ENCODE measurements at regions not wholly inside any gene's neighbourhood (a gene's known extent, or its start where the extent isn't known, plus 50 kb on each side); places are given as distances from the start of the nearest gene placed in this dataset.
A peak's percentile ranks its signal among the peaks of the same experiment; 100 is the strongest.

DNA sequence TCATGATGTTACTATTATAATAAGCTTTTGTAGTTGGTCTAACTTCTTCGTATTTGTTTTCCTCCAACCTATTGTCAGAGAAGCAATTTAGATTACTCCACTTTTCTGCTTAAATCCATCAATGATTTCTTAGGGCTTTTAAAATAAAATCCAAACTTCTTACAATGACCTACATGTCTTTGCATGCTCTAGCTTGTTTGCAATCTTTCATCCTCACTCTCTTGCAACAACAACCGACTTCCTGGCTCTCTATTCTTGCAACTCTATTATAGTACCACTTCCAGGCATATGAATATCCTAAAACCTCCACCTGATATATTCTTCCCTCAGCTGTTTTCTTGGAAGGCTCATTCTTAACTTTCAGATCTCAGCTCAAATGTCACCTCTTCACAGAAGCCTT, 1288.7 kb downstream of the PLA2G4A start:
- no peaks in the 10 kb centered on the region for H3K4me1 ChIP-seq (ENCODE audit: control insufficient read depth, insufficient read depth, low read length)
- no peaks in the 10 kb centered on the region for H3K27me3 ChIP-seq (ENCODE audit: control insufficient read depth, insufficient read depth, low read length)
- H3K36me3 ChIP-seq (ENCODE audit: control insufficient read depth, insufficient read depth, low read length), result no peaks in the 10 kb centered on the region
- 27% methylated on average over 1 of the region's 2 CpGs for WGBS (ENCODE audit: insufficient coverage)
- no peak overlapping the region for H3K4me3 ChIP-seq (ENCODE audit: low read length)
- H3K27ac ChIP-seq (ENCODE audit: low read length), result no peak overlapping the region
- H3K9me3 ChIP-seq (replicated peaks; ENCODE audit: control insufficient read depth, low read depth, low read length), result no peaks in the 10 kb centered on the region
- DNase-seq, result no peak

DNA sequence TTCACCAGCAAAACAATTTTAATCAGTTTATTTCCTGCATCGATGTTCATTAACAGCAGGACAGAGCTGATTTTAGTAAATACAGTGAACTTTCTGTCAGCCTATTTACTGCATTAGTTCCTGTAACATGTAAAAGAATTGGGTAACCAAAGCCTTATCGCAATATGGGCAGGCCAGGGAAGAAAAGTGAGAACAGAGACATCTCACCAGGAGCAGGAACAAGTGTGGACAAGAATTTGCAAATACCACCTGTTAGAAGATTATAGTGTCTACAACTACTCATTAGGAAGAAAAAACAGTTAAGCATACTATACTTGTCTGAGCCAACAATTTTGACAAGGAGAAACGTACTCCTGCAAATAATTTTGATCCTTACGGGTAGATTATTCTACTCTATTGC, 1293.9 kb downstream of the PLA2G4A start:
- WGBS (ENCODE audit: insufficient coverage), result no CpG with 5 or more reads among the region's 4 CpGs
- no peak overlapping the region for H3K4me3 ChIP-seq (ENCODE audit: low read length)
- no peak for DNase-seq
- H3K27me3 ChIP-seq (ENCODE audit: control insufficient read depth, insufficient read depth, low read length), result no peaks in the 10 kb centered on the region
- H3K36me3 ChIP-seq (ENCODE audit: control insufficient read depth, insufficient read depth, low read length), result no peaks in the 10 kb centered on the region
- no peak overlapping the region for H3K27ac ChIP-seq (ENCODE audit: low read length)
- H3K4me1 ChIP-seq (ENCODE audit: control insufficient read depth, insufficient read depth, low read length), result no peaks in the 10 kb centered on the region
- no peaks in the 10 kb centered on the region for H3K9me3 ChIP-seq (replicated peaks; ENCODE audit: control insufficient read depth, low read depth, low read length)

DNA sequence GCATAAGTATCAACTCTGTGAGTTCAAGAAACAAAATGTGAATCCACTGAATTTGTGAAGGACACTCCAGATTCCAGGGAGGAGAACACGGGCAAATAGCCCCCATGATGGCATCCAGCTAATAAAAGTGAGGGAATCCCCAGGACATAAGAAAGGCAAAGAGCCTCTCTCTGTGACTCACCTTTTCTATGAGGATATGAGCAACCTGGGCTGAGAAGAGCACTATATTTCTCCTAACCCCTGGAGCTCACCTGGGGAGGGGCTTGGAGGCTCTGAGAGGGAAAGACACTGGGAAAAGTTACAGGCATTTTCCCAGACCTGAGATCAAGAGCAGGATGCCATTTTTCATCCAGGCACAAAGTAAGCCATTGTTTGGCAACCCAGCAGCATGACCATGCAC, 1298.8 kb downstream of the PLA2G4A start:
- Histone ChIP-seq H3K4me3 (ENCODE audit: low read length) (no peak overlapping the region), H3K4me1 (ENCODE audit: control insufficient read depth, insufficient read depth, low read length) (no peaks in the 10 kb centered on the region), H3K9me3 (replicated peaks; ENCODE audit: control insufficient read depth, low read depth, low read length) (no peaks in the 10 kb centered on the region), H3K27me3 (ENCODE audit: control insufficient read depth, insufficient read depth, low read length) (no peaks in the 10 kb centered on the region), H3K36me3 (ENCODE audit: control insufficient read depth, insufficient read depth, low read length) (no peaks in the 10 kb centered on the region), H3K27ac (ENCODE audit: low read length) (no peak overlapping the region)
- DNase-seq, result no peak
- WGBS (ENCODE audit: insufficient coverage), result no CpG with 5 or more reads among the region's 1 CpG

DNA sequence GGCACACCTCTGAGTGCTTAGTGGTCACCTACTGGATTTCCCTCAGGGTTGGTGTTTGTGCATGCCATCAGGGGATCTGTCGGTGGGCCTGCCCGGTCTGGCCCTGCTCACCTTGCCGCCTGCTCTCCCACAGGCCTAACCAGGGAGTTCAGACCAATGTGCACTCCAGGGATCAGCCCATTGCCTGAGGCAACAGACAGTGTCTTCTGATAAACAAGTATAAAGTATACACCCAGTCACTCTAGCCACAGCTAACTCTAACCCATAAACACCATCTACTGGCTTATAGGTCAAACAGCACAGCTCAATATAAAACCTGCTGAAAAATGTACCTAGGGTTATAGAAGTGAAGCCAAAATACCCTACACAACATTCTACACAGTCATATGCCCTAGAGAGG, 1300.0 kb downstream of the PLA2G4A start:
- H3K27me3 ChIP-seq (ENCODE audit: control insufficient read depth, insufficient read depth, low read length), result no peaks in the 10 kb centered on the region
- no peaks in the 10 kb centered on the region for H3K4me1 ChIP-seq (ENCODE audit: control insufficient read depth, insufficient read depth, low read length)
- H3K36me3 ChIP-seq (ENCODE audit: control insufficient read depth, insufficient read depth, low read length), result no peaks in the 10 kb centered on the region
- DNase-seq, result no peak
- no peak overlapping the region for H3K27ac ChIP-seq (ENCODE audit: low read length)
- no peak overlapping the region for H3K4me3 ChIP-seq (ENCODE audit: low read length)
- H3K9me3 ChIP-seq (replicated peaks; ENCODE audit: control insufficient read depth, low read depth, low read length), result no peaks in the 10 kb centered on the region
- 94% methylated on average over 3 of the region's 3 CpGs for WGBS (ENCODE audit: insufficient coverage)

DNA sequence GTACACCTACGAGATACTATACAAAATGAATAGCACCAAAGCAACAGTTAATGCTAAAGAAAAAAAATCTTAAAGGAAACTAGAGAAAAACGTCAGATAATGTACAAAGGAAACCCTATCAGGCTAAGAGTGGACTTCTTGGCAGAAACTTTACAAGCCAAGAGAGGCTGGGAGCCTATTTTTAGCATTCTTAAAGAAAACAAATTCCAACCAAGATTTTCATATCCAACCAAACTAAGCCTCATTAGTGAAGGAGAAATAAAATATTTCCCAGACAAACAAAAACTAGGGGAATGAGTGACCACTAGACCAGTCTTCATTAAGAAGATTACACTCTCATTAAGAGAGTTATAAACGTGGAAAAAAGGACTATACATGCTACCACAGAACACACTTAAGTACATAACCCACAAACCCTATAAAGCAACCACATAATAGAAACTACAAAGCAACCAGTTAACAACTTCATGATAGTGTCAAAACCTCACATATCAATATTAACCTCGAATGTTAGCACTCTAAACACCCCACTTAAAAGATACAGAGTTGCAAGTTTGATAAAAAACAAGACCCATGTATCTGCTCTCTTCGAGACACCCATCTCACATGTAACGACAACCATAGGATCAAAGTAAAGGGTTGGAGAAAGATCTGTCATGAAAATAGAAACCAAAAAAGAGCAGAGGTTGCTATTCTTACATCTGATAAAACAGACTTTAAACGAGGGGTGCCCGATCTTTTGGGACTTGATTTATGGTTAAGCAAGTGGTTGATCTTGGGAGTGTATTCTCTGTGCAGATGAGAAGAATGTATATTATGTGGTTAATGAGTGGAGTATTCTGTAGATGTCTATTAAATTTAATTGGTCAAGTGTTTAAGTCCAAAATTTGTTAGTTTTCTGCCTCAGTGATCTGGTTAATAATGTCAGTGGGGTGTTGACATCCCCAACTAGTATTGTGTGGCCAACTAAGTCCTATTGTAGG, 1301.4 kb downstream of the PLA2G4A start:
- Histone ChIP-seq H3K27me3 (ENCODE audit: control insufficient read depth, insufficient read depth, low read length) (no peaks in the 10 kb centered on the region), H3K27ac (ENCODE audit: low read length) (no peak overlapping the region), H3K36me3 (ENCODE audit: control insufficient read depth, insufficient read depth, low read length) (no peaks in the 10 kb centered on the region), H3K4me1 (ENCODE audit: control insufficient read depth, insufficient read depth, low read length) (no peaks in the 10 kb centered on the region), H3K9me3 (replicated peaks; ENCODE audit: control insufficient read depth, low read depth, low read length) (no peaks in the 10 kb centered on the region), H3K4me3 (ENCODE audit: low read length) (no peak overlapping the region)
- no peak for DNase-seq
- 80% methylated on average over 2 of the region's 8 CpGs for WGBS (ENCODE audit: insufficient coverage)

DNA sequence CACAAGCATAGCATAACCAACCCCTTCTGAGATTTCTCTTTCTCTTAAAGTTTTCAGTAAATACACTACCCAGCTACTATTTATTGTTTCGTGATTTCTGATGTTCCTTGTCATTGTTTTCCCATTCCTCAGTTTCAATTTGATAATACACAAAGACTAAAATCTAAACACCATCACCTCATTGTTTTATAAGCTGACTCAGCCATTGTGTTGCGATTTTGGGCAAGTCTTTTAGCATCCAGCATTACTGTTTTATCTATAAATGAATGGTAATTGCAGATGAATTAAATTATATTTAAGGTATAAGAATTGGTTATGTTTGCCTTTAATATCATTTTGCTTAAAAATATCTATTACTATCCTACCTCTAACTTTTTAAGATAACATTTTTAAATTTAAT, 1308.5 kb downstream of the PLA2G4A start:
- Histone ChIP-seq H3K4me1 (ENCODE audit: control insufficient read depth, insufficient read depth, low read length) (no peaks in the 10 kb centered on the region), H3K4me3 (ENCODE audit: low read length) (no peak overlapping the region), H3K27ac (ENCODE audit: low read length) (no peak overlapping the region), H3K9me3 (replicated peaks; ENCODE audit: control insufficient read depth, low read depth, low read length) (no peaks in the 10 kb centered on the region), H3K27me3 (ENCODE audit: control insufficient read depth, insufficient read depth, low read length) (no peaks in the 10 kb centered on the region), H3K36me3 (ENCODE audit: control insufficient read depth, insufficient read depth, low read length) (no peaks in the 10 kb centered on the region)
- no peak for DNase-seq
- no CpG with 5 or more reads among the region's 2 CpGs for WGBS (ENCODE audit: insufficient coverage)

DNA sequence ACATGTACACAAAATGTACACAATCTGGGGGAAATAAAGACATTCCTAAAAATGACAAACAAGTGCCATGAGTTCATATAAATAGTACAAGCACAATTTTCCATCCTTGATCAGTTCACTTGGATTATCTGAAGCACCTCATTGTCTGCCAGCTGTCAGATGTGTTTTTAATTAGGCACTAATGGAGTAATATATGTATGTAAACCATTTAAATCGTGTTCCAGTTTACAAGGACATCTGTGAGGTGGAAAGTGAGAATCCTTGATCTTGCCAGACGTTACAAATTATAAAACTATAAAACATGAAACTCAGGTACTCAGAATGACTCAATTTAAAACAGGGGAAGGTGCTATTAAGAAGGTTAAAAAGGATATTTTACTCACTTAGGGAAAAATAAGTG, 1312.2 kb downstream of the PLA2G4A start:
- Histone ChIP-seq H3K9me3 (replicated peaks; ENCODE audit: control insufficient read depth, low read depth, low read length) (no peaks in the 10 kb centered on the region), H3K27me3 (ENCODE audit: control insufficient read depth, insufficient read depth, low read length) (no peaks in the 10 kb centered on the region), H3K4me1 (ENCODE audit: control insufficient read depth, insufficient read depth, low read length) (no peaks in the 10 kb centered on the region), H3K27ac (ENCODE audit: low read length) (no peak overlapping the region), H3K36me3 (ENCODE audit: control insufficient read depth, insufficient read depth, low read length) (no peaks in the 10 kb centered on the region), H3K4me3 (ENCODE audit: low read length) (no peak overlapping the region)
- WGBS (ENCODE audit: insufficient coverage), result no CpG with 5 or more reads among the region's 2 CpGs
- no peak for DNase-seq

DNA sequence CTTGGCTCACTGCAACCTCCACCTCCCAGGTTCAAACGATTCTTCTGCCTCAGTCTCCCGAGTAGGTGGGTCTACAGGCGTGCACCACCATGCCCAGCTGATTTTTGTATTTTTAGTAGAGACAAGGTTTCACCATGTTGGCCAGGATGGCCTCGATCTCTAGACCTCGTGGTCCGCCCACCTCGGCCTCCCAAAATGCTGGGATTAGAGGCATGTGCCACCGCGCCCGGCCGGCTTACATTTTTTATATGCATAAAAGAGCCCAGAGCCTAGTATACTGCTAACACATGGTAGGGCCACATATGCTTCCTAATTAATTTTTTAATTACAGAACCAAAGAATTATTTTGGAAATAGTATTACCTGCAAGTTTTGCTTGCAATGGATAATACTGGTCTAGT, 1325.4 kb downstream of the PLA2G4A start:
- DNase-seq, result no peak
- Histone ChIP-seq H3K4me3 (ENCODE audit: low read length) (no peak overlapping the region), H3K27me3 (ENCODE audit: control insufficient read depth, insufficient read depth, low read length) (no peaks in the 10 kb centered on the region), H3K4me1 (ENCODE audit: control insufficient read depth, insufficient read depth, low read length) (peaks cover 2% of the 10 kb centered on the region), H3K9me3 (replicated peaks; ENCODE audit: control insufficient read depth, low read depth, low read length) (no peaks in the 10 kb centered on the region), H3K27ac (ENCODE audit: low read length) (no peak overlapping the region), H3K36me3 (ENCODE audit: control insufficient read depth, insufficient read depth, low read length) (no peaks in the 10 kb centered on the region)
- WGBS (ENCODE audit: insufficient coverage), result 100% methylated on average over 3 of the region's 11 CpGs

DNA sequence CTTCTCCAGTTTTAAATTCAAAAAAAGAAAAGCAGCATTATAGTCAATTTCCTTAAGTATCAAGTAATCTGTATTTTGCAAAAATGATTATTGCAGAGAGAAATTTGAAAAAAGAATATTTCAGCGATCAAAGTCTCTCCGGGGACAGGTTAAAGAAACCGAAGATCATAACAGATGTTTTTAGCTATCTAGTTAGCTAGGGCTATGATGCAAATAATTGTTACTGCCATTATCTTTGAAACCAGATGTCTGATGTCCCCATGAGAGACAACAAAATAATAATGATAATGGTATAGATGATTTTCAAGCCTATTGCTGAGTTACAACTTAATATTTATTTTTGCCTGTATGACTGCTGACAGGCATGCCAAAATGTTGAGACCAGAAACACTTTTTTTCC, 1326.0 kb downstream of the PLA2G4A start:
- whole genome bisulfite sequencing (ENCODE audit: insufficient coverage), result 0% methylated on average over 3 of the region's 3 CpGs
- no peaks in the 10 kb centered on the region for H3K9me3 ChIP-seq (replicated peaks; ENCODE audit: control insufficient read depth, low read depth, low read length)
- no peaks in the 10 kb centered on the region for H3K27me3 ChIP-seq (ENCODE audit: control insufficient read depth, insufficient read depth, low read length)
- H3K27ac ChIP-seq (ENCODE audit: low read length), result no peak overlapping the region
- no peak overlapping the region for H3K4me3 ChIP-seq (ENCODE audit: low read length)
- peaks cover 2% of the 10 kb centered on the region for H3K4me1 ChIP-seq (ENCODE audit: control insufficient read depth, insufficient read depth, low read length)
- peak; percentile 75 for DNase-seq
- H3K36me3 ChIP-seq (ENCODE audit: control insufficient read depth, insufficient read depth, low read length), result no peaks in the 10 kb centered on the region

DNA sequence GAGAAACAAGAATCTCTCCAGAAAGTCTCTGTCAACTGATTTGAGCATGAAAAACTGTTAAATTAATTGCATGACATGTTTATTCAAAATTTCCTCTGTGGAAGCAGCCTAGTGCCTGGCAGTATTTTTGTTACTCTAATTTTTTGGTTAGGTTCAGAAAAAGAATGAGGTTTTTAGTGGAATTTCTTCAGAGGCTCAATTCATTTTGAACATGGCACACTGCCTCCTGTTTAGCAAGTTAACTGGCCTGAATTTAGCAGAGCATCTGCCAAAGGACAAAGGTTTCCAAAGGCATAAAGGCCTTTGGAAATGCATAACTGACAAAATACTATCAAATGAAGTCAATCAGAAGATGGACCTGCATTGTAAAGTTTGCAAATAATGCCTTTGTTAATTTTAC, 1326.5 kb downstream of the PLA2G4A start:
- Histone ChIP-seq H3K27ac (ENCODE audit: low read length) (no peak overlapping the region), H3K9me3 (replicated peaks; ENCODE audit: control insufficient read depth, low read depth, low read length) (no peaks in the 10 kb centered on the region), H3K36me3 (ENCODE audit: control insufficient read depth, insufficient read depth, low read length) (no peaks in the 10 kb centered on the region), H3K27me3 (ENCODE audit: control insufficient read depth, insufficient read depth, low read length) (no peaks in the 10 kb centered on the region), H3K4me3 (ENCODE audit: low read length) (no peak overlapping the region), H3K4me1 (ENCODE audit: control insufficient read depth, insufficient read depth, low read length) (peaks cover 2% of the 10 kb centered on the region)
- DNase-seq, result peak; percentile 83

Measured in muscle of leg (tissue), 3 donors.